ENCODE measurements at regions not wholly inside any gene's neighbourhood (a gene's known extent, or its start where the extent isn't known, plus 50 kb on each side); places are given as distances from the start of the nearest gene placed in this dataset.

DNA sequence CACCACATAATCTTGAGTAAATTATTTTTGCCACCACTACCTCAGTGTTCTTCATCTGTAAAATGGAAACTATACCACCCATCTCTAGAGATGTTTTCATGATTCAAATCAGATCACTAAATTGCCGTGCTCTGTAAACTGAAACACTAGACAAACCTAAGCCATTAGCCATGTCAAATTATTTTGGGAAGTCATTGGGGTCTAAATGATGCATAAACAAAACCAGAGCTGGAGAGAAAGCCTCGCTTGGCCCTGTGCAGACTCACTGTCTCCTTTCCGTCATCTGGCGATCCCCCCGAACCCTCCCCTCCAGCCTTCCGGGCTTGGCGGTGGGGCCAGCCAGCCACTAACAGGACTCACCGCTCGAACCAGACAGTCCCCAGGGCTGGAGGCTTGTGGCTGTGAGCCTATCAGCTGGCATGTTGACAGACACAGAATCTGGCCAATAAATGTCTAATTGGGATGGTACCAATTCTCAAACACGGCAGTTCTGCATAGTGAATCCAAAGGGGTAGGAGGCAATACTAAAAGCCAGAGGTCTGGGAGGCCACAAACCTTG is 256.5 kb downstream of the SEC61B start:
- no peak overlapping the region for H3K4me3 ChIP-seq
- no peaks in the 10 kb centered on the region for H3K9me3 ChIP-seq

DNA sequence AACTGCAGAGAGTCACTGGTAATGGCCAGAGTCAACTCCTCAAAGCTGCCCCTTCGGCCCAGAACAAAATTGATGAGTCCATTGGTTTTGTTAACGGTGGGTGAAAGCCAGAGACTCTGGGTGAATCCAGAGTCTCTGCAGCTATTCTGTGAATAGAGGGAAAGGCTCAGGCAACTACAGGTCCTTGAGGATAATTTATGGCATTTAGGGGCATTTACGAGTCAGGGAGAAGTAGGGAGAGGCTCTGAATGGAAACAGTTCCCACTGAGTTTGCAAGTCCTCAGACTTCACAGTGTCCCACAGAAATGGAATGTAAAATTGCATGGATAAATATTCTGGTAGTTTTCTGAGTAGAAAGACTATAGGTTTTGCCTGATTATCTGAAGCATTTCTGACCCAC is 257.8 kb downstream of the SEC61B start:
- Histone ChIP-seq H3K36me3 (ENCODE audit: low read depth) (no peaks in the 10 kb centered on the region), H3K4me1 (ENCODE audit: low read depth) (no peaks in the 10 kb centered on the region), H3K9me3 (no peaks in the 10 kb centered on the region), H3K4me3 (no peak overlapping the region)
- intact Hi-C loops (cut with DNase I, micrococcal nuclease) = no loop called here
- ATAC-seq (no peak), DNase-seq (no peak)
- TF ChIP-seq, protein P1, sequence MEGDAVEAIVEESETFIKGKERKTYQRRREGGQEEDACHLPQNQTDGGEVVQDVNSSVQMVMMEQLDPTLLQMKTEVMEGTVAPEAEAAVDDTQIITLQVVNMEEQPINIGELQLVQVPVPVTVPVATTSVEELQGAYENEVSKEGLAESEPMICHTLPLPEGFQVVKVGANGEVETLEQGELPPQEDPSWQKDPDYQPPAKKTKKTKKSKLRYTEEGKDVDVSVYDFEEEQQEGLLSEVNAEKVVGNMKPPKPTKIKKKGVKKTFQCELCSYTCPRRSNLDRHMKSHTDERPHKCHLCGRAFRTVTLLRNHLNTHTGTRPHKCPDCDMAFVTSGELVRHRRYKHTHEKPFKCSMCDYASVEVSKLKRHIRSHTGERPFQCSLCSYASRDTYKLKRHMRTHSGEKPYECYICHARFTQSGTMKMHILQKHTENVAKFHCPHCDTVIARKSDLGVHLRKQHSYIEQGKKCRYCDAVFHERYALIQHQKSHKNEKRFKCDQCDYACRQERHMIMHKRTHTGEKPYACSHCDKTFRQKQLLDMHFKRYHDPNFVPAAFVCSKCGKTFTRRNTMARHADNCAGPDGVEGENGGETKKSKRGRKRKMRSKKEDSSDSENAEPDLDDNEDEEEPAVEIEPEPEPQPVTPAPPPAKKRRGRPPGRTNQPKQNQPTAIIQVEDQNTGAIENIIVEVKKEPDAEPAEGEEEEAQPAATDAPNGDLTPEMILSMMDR (IDR thresholded peaks at IDR 0.05) = no peak

More for the DNA sequence above, 256.5 kb downstream of the SEC61B start:
- DNase-seq (no peak), ATAC-seq (no peak)
- TF ChIP-seq, protein P1 (IDR thresholded peaks at IDR 0.05) = no peak
- Histone ChIP-seq H3K4me1 (ENCODE audit: low read depth) (no peaks in the 10 kb centered on the region), H3K36me3 (ENCODE audit: low read depth) (no peaks in the 10 kb centered on the region)
- intact Hi-C loops (cut with DNase I, micrococcal nuclease) = no loop called here

DNA sequence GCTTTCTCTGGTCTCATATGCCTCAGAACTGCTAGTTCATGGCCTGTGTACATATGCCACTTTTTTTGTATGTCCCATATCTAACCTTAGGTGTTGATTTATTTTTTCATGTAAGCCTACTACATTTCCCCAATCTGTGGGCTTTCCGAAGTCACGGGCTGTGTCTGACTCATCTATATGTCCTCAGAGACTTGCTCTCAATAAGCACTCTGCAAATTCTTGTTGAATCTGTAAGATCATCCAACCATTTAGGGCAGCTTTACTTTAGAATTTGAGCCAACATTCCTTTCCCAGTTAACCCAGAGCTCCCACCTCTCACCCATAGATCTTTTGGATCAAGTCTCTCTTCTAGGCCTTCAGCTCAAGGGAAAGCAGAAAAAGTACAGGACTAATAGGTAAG is 263.4 kb downstream of the SEC61B start:
- ATAC-seq (no peak), DNase-seq (no peak)
- Histone ChIP-seq H3K36me3 (ENCODE audit: low read depth) (no peaks in the 10 kb centered on the region), H3K9me3 (no peaks in the 10 kb centered on the region), H3K4me3 (no peak overlapping the region), H3K4me1 (ENCODE audit: low read depth) (no peaks in the 10 kb centered on the region)
- intact Hi-C loops (cut with DNase I, micrococcal nuclease) = no loop called here
- TF ChIP-seq, protein P1 (IDR thresholded peaks at IDR 0.05) = no peak

DNA sequence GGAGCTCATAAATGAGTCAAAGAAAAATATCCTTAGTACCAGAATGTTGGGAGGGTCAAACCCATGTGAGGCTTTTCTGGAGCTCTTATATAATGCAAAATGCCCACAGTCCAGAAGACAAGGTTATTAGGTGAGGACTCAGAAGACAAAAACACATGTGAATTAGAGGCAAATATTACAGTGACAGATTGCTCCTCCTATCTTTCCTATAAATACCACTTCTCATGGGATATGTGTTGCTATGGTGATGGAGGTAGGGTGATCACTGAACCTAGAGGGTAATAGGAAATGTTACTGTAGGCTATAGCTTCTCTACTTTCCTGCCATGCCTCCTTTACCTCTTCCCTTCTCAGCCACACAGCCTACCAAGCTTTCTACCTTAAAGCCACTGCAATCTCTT is 264.6 kb downstream of the SEC61B start:
- DNase-seq = no peak
- H3K4me1 ChIP-seq (ENCODE audit: low read depth) = no peaks in the 10 kb centered on the region
- ATAC-seq = no peak
- H3K36me3 ChIP-seq (ENCODE audit: low read depth) = no peaks in the 10 kb centered on the region
- TF ChIP-seq, protein P1 (IDR thresholded peaks at IDR 0.05) = no peak
- H3K9me3 ChIP-seq = no peaks in the 10 kb centered on the region
- intact Hi-C loops (cut with DNase I, micrococcal nuclease) = no loop called here
- H3K4me3 ChIP-seq = no peak overlapping the region

DNA sequence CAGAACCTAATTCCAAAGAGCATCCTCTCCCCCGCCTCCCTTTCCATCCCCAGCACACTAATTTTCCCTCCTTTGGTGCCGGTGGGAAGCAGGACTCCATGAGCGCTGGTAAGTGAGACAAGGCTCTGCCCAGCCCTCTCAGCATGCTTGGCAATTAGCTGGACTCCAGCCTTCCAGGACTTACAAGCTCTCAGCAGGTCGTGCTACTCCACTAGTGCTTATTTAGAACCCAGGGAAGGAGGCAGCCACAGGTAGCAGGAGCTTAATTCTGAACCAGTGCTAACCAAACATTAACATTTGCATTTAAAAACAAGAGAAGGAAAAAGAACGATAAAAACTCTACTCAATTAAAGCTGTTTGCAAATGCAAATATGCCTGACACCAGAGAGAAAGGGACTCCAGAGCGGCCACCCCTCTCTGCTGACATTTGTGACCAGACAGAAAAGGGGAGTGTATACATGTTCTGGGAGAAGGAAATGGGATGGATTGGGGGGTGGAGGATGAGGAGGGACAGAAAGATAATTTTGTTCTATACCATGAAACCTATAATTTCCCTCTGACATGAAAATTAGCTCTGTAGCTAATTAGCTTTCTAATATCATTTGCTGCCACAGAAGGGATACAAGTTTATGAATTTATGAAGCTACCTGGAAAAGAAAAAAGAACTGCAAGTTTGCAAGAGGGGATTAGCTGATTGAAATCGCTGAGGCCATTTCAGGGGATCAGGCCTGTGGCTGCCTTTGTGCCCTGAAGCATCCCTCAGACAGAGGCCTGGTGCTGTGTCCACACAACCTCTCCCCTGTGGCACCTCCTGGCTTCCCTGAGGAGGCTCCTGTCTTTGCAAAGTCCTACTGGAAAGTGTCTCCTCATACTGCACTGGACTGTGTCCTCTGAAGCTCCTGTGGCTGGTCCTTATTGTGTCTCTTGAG is 266.3 kb downstream of the SEC61B start:
- ATAC-seq = no peak
- TF ChIP-seq, protein P1 (IDR thresholded peaks at IDR 0.05) = no peak
- H3K9me3 ChIP-seq = no peaks in the 10 kb centered on the region
- intact Hi-C loops (cut with DNase I, micrococcal nuclease) = no loop called here
- H3K4me1 ChIP-seq (ENCODE audit: low read depth) = no peaks in the 10 kb centered on the region
- H3K36me3 ChIP-seq (ENCODE audit: low read depth) = no peaks in the 10 kb centered on the region
- no peak overlapping the region for H3K4me3 ChIP-seq
- no peak for DNase-seq
